ENCODE measurements at regions not wholly inside any gene's neighbourhood (a gene's known extent, or its start where the extent isn't known, plus 50 kb on each side); places are given as distances from the start of the nearest gene placed in this dataset.

- ChIA-PET CTCF (no interaction called here), POLR2A (no interaction called here)
Measured at GRCh38 chr21:41598561-41599431, 90.8 kb upstream of the TMPRSS2 start.

- CTCF ChIA-PET: no interaction called here
Measured at GRCh38 chr21:41597811-41598231, 89.9 kb upstream of the TMPRSS2 start.

GRCh38 chr21:41597227-41597626, 89.3 kb upstream of the TMPRSS2 start:
- ChIA-PET POLR2A (no interaction called here), CTCF (no interaction called here)

More at GRCh38 chr21:41597811-41598231, 89.9 kb upstream of the TMPRSS2 start:
- POLR2A ChIA-PET: no interaction called here

GRCh38 chr21:41596241-41596925, 88.4 kb upstream of the TMPRSS2 start:
- ChIA-PET CTCF (no interaction called here), POLR2A (no interaction called here)

GRCh38 chr21:41594268-41594667, 86.3 kb upstream of the TMPRSS2 start:
- ChIA-PET CTCF (no interaction called here), POLR2A (no interaction called here)

- CTCF ChIA-PET: no interaction called here
- POLR2A ChIA-PET: no interaction called here
Measured at GRCh38 chr21:41593760-41594138, 85.8 kb upstream of the TMPRSS2 start.

- POLR2A ChIA-PET: no interaction called here
- CTCF ChIA-PET: no interaction called here
Measured at GRCh38 chr21:41593051-41593759, 85.2 kb upstream of the TMPRSS2 start.

GRCh38 chr21:41589620-41590175, 81.7 kb upstream of the TMPRSS2 start:
- ChIA-PET POLR2A (no interaction called here), CTCF (no interaction called here)

GRCh38 chr21:41589131-41589530, 81.2 kb upstream of the TMPRSS2 start:
- POLR2A ChIA-PET: no interaction called here
- CTCF ChIA-PET: no interaction called here

GRCh38 chr21:41585199-41585994, 77.4 kb upstream of the TMPRSS2 start:
- ChIA-PET POLR2A (no interaction called here), CTCF (no interaction called here)

- ChIA-PET CTCF (no interaction called here), POLR2A (no interaction called here)
Measured at GRCh38 chr21:41584603-41585176, 76.7 kb upstream of the TMPRSS2 start.

- POLR2A ChIA-PET: no interaction called here
- CTCF ChIA-PET: no interaction called here
Measured at GRCh38 chr21:41583274-41583790, 75.4 kb upstream of the TMPRSS2 start.

- ChIA-PET CTCF (no interaction called here), POLR2A (no interaction called here)
Measured at GRCh38 chr21:41582866-41583265, 74.9 kb upstream of the TMPRSS2 start.

- ChIA-PET POLR2A (no interaction called here), CTCF (no interaction called here)
Measured at GRCh38 chr21:41582298-41582840, 74.4 kb upstream of the TMPRSS2 start.

- ChIA-PET CTCF (no interaction called here), POLR2A (no interaction called here)
Measured at GRCh38 chr21:41581592-41582228, 73.8 kb upstream of the TMPRSS2 start.

- CTCF ChIA-PET: no interaction called here
- POLR2A ChIA-PET: no interaction called here
Measured at GRCh38 chr21:41580758-41581554, 73.0 kb upstream of the TMPRSS2 start.

- POLR2A ChIA-PET: no interaction called here
- CTCF ChIA-PET: no interaction called here
Measured at GRCh38 chr21:41579692-41580091, 71.7 kb upstream of the TMPRSS2 start.

GRCh38 chr21:41578716-41579115, 70.8 kb upstream of the TMPRSS2 start:
- ChIA-PET CTCF (no interaction called here), POLR2A (no interaction called here)
